Neural crest cell (in vitro differentiated cells): ENCODE measurements at regions not wholly inside any gene's neighbourhood (a gene's known extent, or its start where the extent isn't known, plus 50 kb on each side); places are given as distances from the start of the nearest gene placed in this dataset.

Experiments
- DNase-seq: peaks from one replicate; pipeline ENCODE4 v3.0.0; 2021; ENCODE audit warnings: low read depth, mixed read lengths, low spot score
- H3K27ac Mint-ChIP-seq: one replicate; pipeline ENCODE4 v1.8.0; 2021; ENCODE audit warnings: mild to moderate bottlenecking, mixed read lengths; ENCODE audit not compliant: unreplicated experiment
- H3K27me3 Mint-ChIP-seq: 2 replicates; pipeline ENCODE4 v1.8.0; 2021; ENCODE audit warnings: low read depth, mild to moderate bottlenecking, mixed read lengths
- H3K36me3 Mint-ChIP-seq: 2 replicates; pipeline ENCODE4 v1.8.0; 2021; ENCODE audit warnings: low read depth, mild to moderate bottlenecking, mixed read lengths
- H3K4me1 Mint-ChIP-seq: 2 replicates; pipeline ENCODE4 v1.8.0; 2021; ENCODE audit warnings: mixed read lengths
- H3K4me3 Mint-ChIP-seq: one replicate; pipeline ENCODE4 v1.8.0; 2021; ENCODE audit warnings: mild to moderate bottlenecking, mixed read lengths
- H3K9me3 Mint-ChIP-seq: 2 replicates; pipeline ENCODE4 v1.8.0; 2021; ENCODE audit warnings: mixed read lengths
- TF ChIP-seq, protein P1 (sequence below): fragments of 200-600 bp; sonication (generic); conservative IDR thresholded peaks from 2 replicates; pipeline ENCODE4 v1.5.0; 2021; ENCODE audit warnings: antibody characterized with exemption, mild to moderate bottlenecking

DNA sequence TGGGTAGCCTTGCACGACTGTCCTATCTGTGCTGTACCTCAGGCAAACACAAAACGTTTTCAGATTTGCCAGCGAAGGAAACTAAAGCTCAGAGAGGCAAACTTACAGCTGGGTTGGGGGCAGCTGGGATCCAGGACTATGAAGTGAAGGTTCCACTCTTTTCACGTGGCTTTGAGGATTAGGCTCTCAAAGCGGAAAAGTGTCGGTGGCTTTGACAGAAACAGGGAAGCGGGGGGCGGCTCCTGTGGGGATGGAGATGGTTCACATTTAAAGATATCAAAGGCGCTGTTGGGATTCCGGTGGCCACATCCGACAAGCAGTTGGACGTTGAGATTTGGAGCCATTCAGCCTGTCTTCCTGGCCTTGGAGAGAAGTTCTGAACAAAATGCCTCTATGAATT is 958.3 kb upstream of the ZNF722 start:
- Mint-ChIP-seq H3K9me3 (peaks cover 44% of the 10 kb centered on the region), H3K27ac (no peak overlapping the region), H3K4me1 (no peaks in the 10 kb centered on the region), H3K27me3 (no peaks in the 10 kb centered on the region), H3K4me3 (no peak overlapping the region), H3K36me3 (peaks cover 33% of the 10 kb centered on the region)
- TF ChIP-seq, protein P1, sequence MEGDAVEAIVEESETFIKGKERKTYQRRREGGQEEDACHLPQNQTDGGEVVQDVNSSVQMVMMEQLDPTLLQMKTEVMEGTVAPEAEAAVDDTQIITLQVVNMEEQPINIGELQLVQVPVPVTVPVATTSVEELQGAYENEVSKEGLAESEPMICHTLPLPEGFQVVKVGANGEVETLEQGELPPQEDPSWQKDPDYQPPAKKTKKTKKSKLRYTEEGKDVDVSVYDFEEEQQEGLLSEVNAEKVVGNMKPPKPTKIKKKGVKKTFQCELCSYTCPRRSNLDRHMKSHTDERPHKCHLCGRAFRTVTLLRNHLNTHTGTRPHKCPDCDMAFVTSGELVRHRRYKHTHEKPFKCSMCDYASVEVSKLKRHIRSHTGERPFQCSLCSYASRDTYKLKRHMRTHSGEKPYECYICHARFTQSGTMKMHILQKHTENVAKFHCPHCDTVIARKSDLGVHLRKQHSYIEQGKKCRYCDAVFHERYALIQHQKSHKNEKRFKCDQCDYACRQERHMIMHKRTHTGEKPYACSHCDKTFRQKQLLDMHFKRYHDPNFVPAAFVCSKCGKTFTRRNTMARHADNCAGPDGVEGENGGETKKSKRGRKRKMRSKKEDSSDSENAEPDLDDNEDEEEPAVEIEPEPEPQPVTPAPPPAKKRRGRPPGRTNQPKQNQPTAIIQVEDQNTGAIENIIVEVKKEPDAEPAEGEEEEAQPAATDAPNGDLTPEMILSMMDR = no peak
- no peak for DNase-seq

DNA sequence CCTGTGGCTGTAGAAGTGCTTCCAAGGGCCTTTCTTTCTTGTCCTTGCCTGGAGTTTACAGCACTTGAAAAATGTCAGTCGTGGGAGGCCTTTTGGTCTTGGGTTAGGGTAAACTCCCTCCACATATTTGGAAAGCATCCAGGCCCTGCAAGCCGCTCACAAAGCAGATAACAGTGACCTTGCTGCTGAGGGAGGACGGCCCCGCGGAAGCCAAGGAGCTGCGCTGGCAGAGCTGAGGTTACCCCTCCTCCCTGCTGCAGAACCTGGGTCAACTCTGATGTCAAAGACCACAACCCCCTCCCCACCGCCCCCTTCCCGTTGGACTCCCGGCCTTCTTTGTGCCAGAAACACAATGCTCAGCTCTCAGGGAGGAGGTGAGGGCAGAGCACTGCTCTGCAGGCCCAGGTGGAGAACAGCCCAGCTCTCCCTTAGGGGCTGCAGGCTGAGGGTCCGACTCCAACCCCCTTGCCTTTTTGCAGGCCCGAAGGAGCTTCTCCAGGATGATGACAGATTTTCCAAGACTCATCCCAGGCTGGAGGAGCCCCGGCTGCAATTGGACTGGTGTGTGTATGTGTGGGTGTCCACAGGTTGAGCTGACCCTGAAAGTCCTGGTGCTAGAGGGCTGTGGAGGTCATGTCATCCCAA is 957.6 kb upstream of the ZNF722 start:
- TF ChIP-seq, protein P1 = no peak
- Mint-ChIP-seq H3K4me3 (no peak overlapping the region), H3K4me1 (no peaks in the 10 kb centered on the region), H3K9me3 (peaks cover 39% of the 10 kb centered on the region), H3K27me3 (no peaks in the 10 kb centered on the region), H3K27ac (no peak overlapping the region), H3K36me3 (peaks cover 28% of the 10 kb centered on the region)
- no peak for DNase-seq

DNA sequence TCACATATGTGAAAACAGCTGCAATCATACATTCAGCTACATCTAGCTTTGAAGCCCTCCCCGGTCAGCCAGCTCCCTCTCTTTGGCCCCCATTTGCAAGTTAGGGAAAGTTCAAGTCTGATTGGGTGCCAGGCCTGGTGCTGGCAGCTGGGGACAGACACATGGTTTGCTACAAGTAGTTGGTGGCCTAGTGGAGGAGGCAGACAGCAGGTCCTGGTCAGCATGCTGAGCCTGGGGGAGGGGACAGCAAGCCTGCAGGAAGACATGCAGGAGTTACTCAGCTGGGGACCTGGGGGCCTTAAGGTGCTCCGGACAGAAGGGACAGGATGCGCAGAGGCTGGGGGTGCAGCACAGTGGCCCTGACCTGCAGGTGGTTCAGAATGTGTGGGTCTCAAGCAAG is 956.9 kb upstream of the ZNF722 start:
- H3K4me1 Mint-ChIP-seq = no peaks in the 10 kb centered on the region

DNA sequence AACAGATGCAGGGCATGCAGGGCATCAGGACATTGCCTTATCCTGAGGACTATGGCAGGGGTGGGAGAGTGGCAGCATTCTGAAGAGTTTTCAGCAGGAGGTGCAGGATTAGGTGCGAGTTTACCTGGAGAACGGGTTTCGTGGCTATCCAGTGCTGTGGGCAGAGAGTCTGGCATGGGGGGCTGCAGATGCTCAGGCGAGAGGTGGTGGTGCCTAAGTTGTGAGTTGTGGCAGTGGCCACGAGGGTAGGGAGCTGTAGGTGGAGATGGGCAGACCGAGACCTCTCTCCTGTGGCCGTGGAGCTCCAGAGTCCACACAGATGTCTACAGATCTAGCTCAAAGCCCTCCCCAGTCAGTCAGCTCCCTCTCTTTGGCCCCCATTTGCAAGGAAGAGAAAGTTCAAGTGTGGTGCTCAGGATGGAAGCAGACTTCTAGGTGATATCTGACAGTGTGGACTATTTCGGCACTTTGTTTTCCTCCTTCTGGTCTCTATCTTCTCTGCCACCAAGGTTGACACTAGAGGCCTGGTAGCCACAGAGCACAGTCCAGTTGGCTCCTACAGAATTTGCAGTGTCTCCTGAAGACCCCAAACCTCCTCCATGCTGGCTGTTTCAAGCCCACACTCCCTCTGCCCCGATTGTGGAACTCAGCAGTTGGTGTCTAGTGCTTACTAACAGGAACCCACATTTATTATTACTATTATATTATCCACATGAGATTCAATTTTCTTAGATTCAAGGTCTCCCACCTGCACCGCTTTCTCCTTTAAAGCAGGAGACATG is 955.7 kb upstream of the ZNF722 start:
- TF ChIP-seq, protein P1 = no peak
- no peaks in the 10 kb centered on the region for H3K27me3 Mint-ChIP-seq
- peaks cover 31% of the 10 kb centered on the region for H3K9me3 Mint-ChIP-seq
- no peak overlapping the region for H3K4me3 Mint-ChIP-seq
- H3K4me1 Mint-ChIP-seq = no peaks in the 10 kb centered on the region
- no peak overlapping the region for H3K27ac Mint-ChIP-seq
- DNase-seq = no peak
- H3K36me3 Mint-ChIP-seq = peaks cover 20% of the 10 kb centered on the region

More for the DNA sequence above, 956.9 kb upstream of the ZNF722 start:
- peaks cover 37% of the 10 kb centered on the region for H3K9me3 Mint-ChIP-seq
- H3K27me3 Mint-ChIP-seq = no peaks in the 10 kb centered on the region
- no peak overlapping the region for H3K27ac Mint-ChIP-seq
- TF ChIP-seq, protein P1 = no peak
- no peak overlapping the region for H3K4me3 Mint-ChIP-seq
- DNase-seq = no peak
- H3K36me3 Mint-ChIP-seq = peaks cover 28% of the 10 kb centered on the region

DNA sequence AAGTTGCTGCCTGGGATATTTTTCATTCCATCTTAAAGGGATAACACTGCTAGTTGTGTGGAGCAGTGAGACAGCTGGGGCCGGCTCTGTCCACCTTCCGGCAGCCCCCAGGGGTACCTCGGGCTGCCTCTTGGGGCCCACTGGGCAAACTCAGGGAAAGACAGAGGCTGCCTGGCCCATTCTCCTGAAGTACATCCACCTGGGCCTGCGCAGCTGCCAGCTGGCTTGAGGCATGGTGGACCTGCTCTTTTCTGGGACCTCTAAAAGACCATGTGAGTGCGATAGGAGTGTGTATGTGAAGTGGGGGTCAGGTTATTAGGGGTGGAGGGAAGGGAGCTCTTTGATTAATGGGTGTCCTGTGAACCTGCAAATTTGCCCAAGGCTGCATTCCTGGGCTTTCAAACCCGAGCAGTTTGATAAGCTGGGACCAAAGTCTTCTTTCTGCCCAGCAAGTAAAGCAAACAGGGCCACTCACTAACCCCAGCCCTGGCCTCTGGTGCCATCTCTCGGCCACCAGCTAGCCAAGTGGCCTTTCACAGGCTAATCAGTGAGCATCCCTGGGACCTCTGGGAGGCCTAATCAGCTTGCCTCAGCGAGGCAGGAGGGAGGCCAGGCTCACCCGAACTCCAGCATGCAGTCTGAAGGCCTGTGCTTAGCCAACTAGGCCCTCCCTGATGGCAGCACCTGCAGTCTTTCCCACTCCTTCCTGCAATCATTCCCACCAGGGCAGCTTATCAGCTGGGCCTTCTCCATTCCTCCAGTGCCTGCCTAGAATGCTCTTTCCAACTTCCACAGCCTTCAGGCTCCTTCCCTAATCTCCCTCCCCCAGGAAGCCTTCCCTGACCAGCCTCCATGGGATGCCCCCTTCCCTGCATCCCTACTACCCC is 954.7 kb upstream of the ZNF722 start:
- peaks cover 31% of the 10 kb centered on the region for H3K9me3 Mint-ChIP-seq
- DNase-seq = no peak
- H3K4me3 Mint-ChIP-seq = no peak overlapping the region
- H3K36me3 Mint-ChIP-seq = peaks cover 22% of the 10 kb centered on the region
- no peak overlapping the region for H3K27ac Mint-ChIP-seq
- H3K27me3 Mint-ChIP-seq = no peaks in the 10 kb centered on the region
- TF ChIP-seq, protein P1 = no peak
- H3K4me1 Mint-ChIP-seq = no peaks in the 10 kb centered on the region
